ENCODE measurements at regions not wholly inside any gene's neighbourhood (a gene's known extent, or its start where the extent isn't known, plus 50 kb on each side); places are given as distances from the start of the nearest gene placed in this dataset.
"Not testable (repeated sequence)": the region's sequence is repeated elsewhere in the genome, so short reads cannot be mapped to it uniquely, and the experiment has no call there.

DNA sequence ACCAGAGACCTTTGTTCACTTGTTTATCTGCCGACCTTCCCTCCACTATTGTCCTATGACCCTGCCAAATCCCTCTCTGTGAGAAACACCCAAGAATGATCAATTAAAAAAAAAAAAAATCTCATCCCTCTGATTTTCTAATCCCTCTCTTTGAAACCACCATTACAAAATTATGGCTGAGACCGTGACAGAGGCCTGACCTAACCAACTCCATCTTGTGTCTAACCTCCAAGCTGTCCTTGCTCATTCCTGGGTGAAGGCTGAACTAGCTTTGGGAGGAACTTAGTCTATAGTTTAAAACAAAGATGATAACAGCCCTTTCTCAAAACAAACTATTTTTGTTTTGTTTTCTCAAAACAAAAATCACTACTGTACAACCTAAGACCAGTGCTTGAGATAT is 474.5 kb downstream of the TMEM114 start:
- Histone ChIP-seq H3K27ac (ENCODE audit: low read depth, low read length) (no peak overlapping the region), H3K27me3 (ENCODE audit: control insufficient read depth in 3 of 3, insufficient read depth in 3 of 3, low read length in 3 of 3) (no peaks in the 10 kb centered on the region), H3K4me3 (ENCODE audit: low read length in 3 of 3) (no peak overlapping the region), H3K9me3 (ENCODE audit: control insufficient read depth in 3 of 3, low read length in 3 of 3) (peaks cover 0 to 4% (median 0%) of the 10 kb centered on the region in 3 donors), H3K9ac (ENCODE audit: low read depth in 1 of 3, low read length in 3 of 3) (no peak overlapping the region), H3K4me1 (ENCODE audit: control insufficient read depth in 3 of 3, insufficient read depth in 3 of 3, low read length in 3 of 3) (no peaks in the 10 kb centered on the region), H3K36me3 (ENCODE audit: control insufficient read depth in 3 of 3, insufficient read depth in 3 of 3, low read length in 3 of 3) (no peaks in the 10 kb centered on the region)

DNA sequence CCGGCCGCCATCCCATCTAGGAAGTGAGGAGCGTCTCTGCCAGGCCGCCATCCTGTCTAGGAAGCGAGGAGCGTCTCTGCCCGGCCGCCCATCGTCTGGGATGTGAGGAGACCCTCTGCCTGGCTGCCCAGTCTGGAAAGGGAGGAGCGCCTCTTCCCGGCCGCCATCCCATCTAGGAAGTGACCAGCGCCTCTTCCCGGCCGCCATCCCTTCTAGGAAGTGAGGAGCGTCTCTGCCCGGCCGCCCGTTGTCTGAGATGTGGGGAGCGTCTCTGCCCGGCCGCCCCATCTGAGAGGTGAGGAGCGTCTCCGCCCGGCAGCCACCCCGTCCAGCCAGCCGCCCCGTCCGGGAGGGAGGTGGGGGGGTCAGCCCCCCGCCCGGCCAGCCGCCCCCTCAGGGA is 475.4 kb downstream of the TMEM114 start:
- not testable (repeated sequence) for H3K4me3 ChIP-seq (ENCODE audit: low read length in 3 of 3); H3K4me1 ChIP-seq (ENCODE audit: control insufficient read depth in 3 of 3, insufficient read depth in 3 of 3, low read length in 3 of 3); H3K9me3 ChIP-seq (ENCODE audit: control insufficient read depth in 3 of 3, low read length in 3 of 3); H3K27ac ChIP-seq (ENCODE audit: low read depth, low read length); H3K9ac ChIP-seq (ENCODE audit: low read depth in 1 of 3, low read length in 3 of 3); H3K27me3 ChIP-seq (ENCODE audit: control insufficient read depth in 3 of 3, insufficient read depth in 3 of 3, low read length in 3 of 3); H3K36me3 ChIP-seq (ENCODE audit: control insufficient read depth in 3 of 3, insufficient read depth in 3 of 3, low read length in 3 of 3)

- peaks cover 0 to 4% (median 0%) of the 10 kb centered on the region in 3 donors for H3K9me3 ChIP-seq (ENCODE audit: control insufficient read depth in 3 of 3, low read length in 3 of 3)
- H3K27me3 ChIP-seq (ENCODE audit: control insufficient read depth in 3 of 3, insufficient read depth in 3 of 3, low read length in 3 of 3), result no peaks in the 10 kb centered on the region
- H3K4me1 ChIP-seq (ENCODE audit: control insufficient read depth in 3 of 3, insufficient read depth in 3 of 3, low read length in 3 of 3), result no peaks in the 10 kb centered on the region
- no peak overlapping the region for H3K27ac ChIP-seq (ENCODE audit: low read depth, low read length)
- H3K36me3 ChIP-seq (ENCODE audit: control insufficient read depth in 3 of 3, insufficient read depth in 3 of 3, low read length in 3 of 3), result no peaks in the 10 kb centered on the region
- H3K9ac ChIP-seq (ENCODE audit: low read depth in 1 of 3, low read length in 3 of 3), result no peak overlapping the region
- H3K4me3 ChIP-seq (ENCODE audit: low read length in 3 of 3), result no peak overlapping the region
Observed at GRCh38 chr16:8113843-8114242, 476.5 kb downstream of the TMEM114 start.

GRCh38 chr16:8110572-8111514 is 479.5 kb downstream of the TMEM114 start:
- Histone ChIP-seq H3K4me3 (ENCODE audit: low read length in 3 of 3) (no peak overlapping the region), H3K27me3 (ENCODE audit: control insufficient read depth in 3 of 3, insufficient read depth in 3 of 3, low read length in 3 of 3) (no peaks in the 10 kb centered on the region), H3K27ac (ENCODE audit: low read depth, low read length) (no peak overlapping the region), H3K4me1 (ENCODE audit: control insufficient read depth in 3 of 3, insufficient read depth in 3 of 3, low read length in 3 of 3) (no peaks in the 10 kb centered on the region), H3K36me3 (ENCODE audit: control insufficient read depth in 3 of 3, insufficient read depth in 3 of 3, low read length in 3 of 3) (no peaks in the 10 kb centered on the region), H3K9ac (ENCODE audit: low read depth in 1 of 3, low read length in 3 of 3) (no peak overlapping the region), H3K9me3 (ENCODE audit: control insufficient read depth in 3 of 3, low read length in 3 of 3) (peaks cover 0 to 4% (median 0%) of the 10 kb centered on the region in 3 donors)

- Histone ChIP-seq H3K9ac (ENCODE audit: low read depth in 1 of 3, low read length in 3 of 3) (no peak overlapping the region), H3K36me3 (ENCODE audit: control insufficient read depth in 3 of 3, insufficient read depth in 3 of 3, low read length in 3 of 3) (no peaks in the 10 kb centered on the region), H3K4me1 (ENCODE audit: control insufficient read depth in 3 of 3, insufficient read depth in 3 of 3, low read length in 3 of 3) (no peaks in the 10 kb centered on the region), H3K27ac (ENCODE audit: low read depth, low read length) (no peak overlapping the region), H3K9me3 (ENCODE audit: control insufficient read depth in 3 of 3, low read length in 3 of 3) (peaks cover 0 to 4% (median 0%) of the 10 kb centered on the region in 3 donors), H3K4me3 (ENCODE audit: low read length in 3 of 3) (no peak overlapping the region), H3K27me3 (ENCODE audit: control insufficient read depth in 3 of 3, insufficient read depth in 3 of 3, low read length in 3 of 3) (no peaks in the 10 kb centered on the region)
Observed at GRCh38 chr16:8109510-8110369, 480.6 kb downstream of the TMEM114 start.

DNA sequence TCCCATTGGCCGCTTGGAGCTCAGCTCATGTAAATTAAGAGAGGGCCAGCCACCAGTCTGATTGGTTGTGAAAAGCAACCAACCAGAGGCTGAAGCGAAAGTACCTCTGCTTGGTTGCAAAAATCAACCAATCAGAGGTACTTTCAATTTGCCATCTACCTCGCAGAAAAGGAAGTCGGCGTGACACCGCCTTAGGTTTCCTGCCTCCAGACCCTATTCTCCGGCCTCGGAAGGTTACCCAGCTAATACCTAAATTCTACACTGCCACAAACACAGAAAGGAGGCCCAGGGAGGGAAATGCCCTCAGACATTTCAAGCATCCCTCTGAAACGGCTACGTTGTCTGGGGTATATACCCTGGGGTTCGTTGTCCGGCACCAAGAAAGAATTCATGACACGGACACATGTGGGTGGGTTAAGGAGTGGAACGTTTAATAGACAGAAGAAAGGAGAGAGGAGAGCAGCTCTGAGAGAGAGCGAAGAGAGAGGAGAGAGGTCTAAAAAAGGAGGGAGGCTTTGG is 481.3 kb downstream of the TMEM114 start:
- H3K27me3 ChIP-seq (ENCODE audit: control insufficient read depth in 3 of 3, insufficient read depth in 3 of 3, low read length in 3 of 3), result no peaks in the 10 kb centered on the region
- peaks cover 0 to 4% (median 0%) of the 10 kb centered on the region in 3 donors for H3K9me3 ChIP-seq (ENCODE audit: control insufficient read depth in 3 of 3, low read length in 3 of 3)
- H3K4me1 ChIP-seq (ENCODE audit: control insufficient read depth in 3 of 3, insufficient read depth in 3 of 3, low read length in 3 of 3), result no peaks in the 10 kb centered on the region
- no peak overlapping the region for H3K27ac ChIP-seq (ENCODE audit: low read depth, low read length)
- H3K36me3 ChIP-seq (ENCODE audit: control insufficient read depth in 3 of 3, insufficient read depth in 3 of 3, low read length in 3 of 3), result no peaks in the 10 kb centered on the region
- H3K9ac ChIP-seq (ENCODE audit: low read depth in 1 of 3, low read length in 3 of 3), result no peak overlapping the region
- no peak overlapping the region for H3K4me3 ChIP-seq (ENCODE audit: low read length in 3 of 3)

GRCh38 chr16:8107296-8107695 is 483.0 kb downstream of the TMEM114 start:
- H3K9ac ChIP-seq (ENCODE audit: low read depth in 1 of 3, low read length in 3 of 3), result no peak overlapping the region
- H3K9me3 ChIP-seq (ENCODE audit: control insufficient read depth in 3 of 3, low read length in 3 of 3), result no peaks in the 10 kb centered on the region
- H3K4me3 ChIP-seq (ENCODE audit: low read length in 3 of 3), result no peak overlapping the region
- no peak overlapping the region for H3K27ac ChIP-seq (ENCODE audit: low read depth, low read length)
- H3K4me1 ChIP-seq (ENCODE audit: control insufficient read depth in 3 of 3, insufficient read depth in 3 of 3, low read length in 3 of 3), result no peaks in the 10 kb centered on the region
- no peaks in the 10 kb centered on the region for H3K36me3 ChIP-seq (ENCODE audit: control insufficient read depth in 3 of 3, insufficient read depth in 3 of 3, low read length in 3 of 3)
- H3K27me3 ChIP-seq (ENCODE audit: control insufficient read depth in 3 of 3, insufficient read depth in 3 of 3, low read length in 3 of 3), result no peaks in the 10 kb centered on the region

GRCh38 chr16:8103649-8104289 is 486.5 kb downstream of the TMEM114 start:
- no peak overlapping the region for H3K4me3 ChIP-seq (ENCODE audit: low read length in 3 of 3)
- no peaks in the 10 kb centered on the region for H3K4me1 ChIP-seq (ENCODE audit: control insufficient read depth in 3 of 3, insufficient read depth in 3 of 3, low read length in 3 of 3)
- no peaks in the 10 kb centered on the region for H3K27me3 ChIP-seq (ENCODE audit: control insufficient read depth in 3 of 3, insufficient read depth in 3 of 3, low read length in 3 of 3)
- H3K36me3 ChIP-seq (ENCODE audit: control insufficient read depth in 3 of 3, insufficient read depth in 3 of 3, low read length in 3 of 3), result no peaks in the 10 kb centered on the region
- H3K9me3 ChIP-seq (ENCODE audit: control insufficient read depth in 3 of 3, low read length in 3 of 3), result no peaks in the 10 kb centered on the region
- H3K9ac ChIP-seq (ENCODE audit: low read depth in 1 of 3, low read length in 3 of 3), result no peak overlapping the region
- H3K27ac ChIP-seq (ENCODE audit: low read depth, low read length), result no peak overlapping the region

GRCh38 chr16:8099586-8099985 is 490.7 kb downstream of the TMEM114 start:
- H3K27ac ChIP-seq (ENCODE audit: low read depth, low read length), result no peak overlapping the region

More at GRCh38 chr16:8099586-8099985, 490.7 kb downstream of the TMEM114 start:
- H3K27me3 ChIP-seq (ENCODE audit: control insufficient read depth in 3 of 3, insufficient read depth in 3 of 3, low read length in 3 of 3), result no peaks in the 10 kb centered on the region
- no peak overlapping the region for H3K9ac ChIP-seq (ENCODE audit: low read depth in 1 of 3, low read length in 3 of 3)
- no peaks in the 10 kb centered on the region for H3K4me1 ChIP-seq (ENCODE audit: control insufficient read depth in 3 of 3, insufficient read depth in 3 of 3, low read length in 3 of 3)
- peaks cover 0 to 3% (median 0%) of the 10 kb centered on the region in 3 donors for H3K9me3 ChIP-seq (ENCODE audit: control insufficient read depth in 3 of 3, low read length in 3 of 3)
- no peaks in the 10 kb centered on the region for H3K36me3 ChIP-seq (ENCODE audit: control insufficient read depth in 3 of 3, insufficient read depth in 3 of 3, low read length in 3 of 3)
- no peak overlapping the region for H3K4me3 ChIP-seq (ENCODE audit: low read length in 3 of 3)
